KOPT-K1 (cell line): ENCODE measurements at regions not wholly inside any gene's neighbourhood (a gene's known extent, or its start where the extent isn't known, plus 50 kb on each side); places are given as distances from the start of the nearest gene placed in this dataset.
"Not testable (repeated sequence)": the region's sequence is repeated elsewhere in the genome, so short reads cannot be mapped to it uniquely, and the experiment has no call there.

Source experiments
- H3K27ac ChIP-seq: fragments of 200-600 bp; sonication (generic); 2 replicates; pipeline ENCODE4 v1.5.1; 2016; ENCODE audit warnings: antibody characterized with exemption, mild to moderate bottlenecking, low read depth, low read length; ENCODE audit not compliant: poor library complexity, severe bottlenecking
- H3K36me3 ChIP-seq: fragments of 200-600 bp; sonication (generic); 2 replicates; pipeline ENCODE4 v1.5.1; 2017; ENCODE audit warnings: antibody characterized with exemption, mild to moderate bottlenecking, low read length, moderate library complexity; ENCODE audit not compliant: insufficient read depth
- H3K9me3 ChIP-seq: fragments of 200-600 bp; sonication (generic); 2 replicates; pipeline ENCODE4 v1.5.1; 2017; ENCODE audit warnings: antibody characterized with exemption, low read length, mild to moderate bottlenecking; ENCODE audit not compliant: insufficient read depth, poor library complexity, severe bottlenecking

DNA sequence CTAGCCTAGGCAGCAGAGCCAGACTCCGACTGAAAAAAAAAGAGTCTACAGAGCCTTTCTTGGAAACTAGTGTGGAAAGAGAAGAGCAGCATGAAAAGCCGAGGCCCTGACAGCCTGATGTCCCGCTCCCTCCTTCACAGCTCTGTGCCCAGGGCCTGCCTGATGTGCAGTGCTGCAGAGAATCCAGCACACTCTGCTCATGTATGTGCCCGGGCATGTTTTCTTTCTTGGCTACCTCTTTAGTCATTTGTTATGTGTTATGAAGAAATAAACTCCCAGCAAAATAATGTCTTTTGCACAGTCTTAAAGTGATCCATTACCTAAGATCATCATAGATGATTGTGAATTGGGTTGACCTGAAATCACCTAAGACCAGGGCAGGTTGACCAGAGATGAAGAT, 78.1 kb upstream of the EZR start:
- H3K27ac ChIP-seq: no peak overlapping the region
- no peaks in the 10 kb centered on the region for H3K36me3 ChIP-seq

DNA sequence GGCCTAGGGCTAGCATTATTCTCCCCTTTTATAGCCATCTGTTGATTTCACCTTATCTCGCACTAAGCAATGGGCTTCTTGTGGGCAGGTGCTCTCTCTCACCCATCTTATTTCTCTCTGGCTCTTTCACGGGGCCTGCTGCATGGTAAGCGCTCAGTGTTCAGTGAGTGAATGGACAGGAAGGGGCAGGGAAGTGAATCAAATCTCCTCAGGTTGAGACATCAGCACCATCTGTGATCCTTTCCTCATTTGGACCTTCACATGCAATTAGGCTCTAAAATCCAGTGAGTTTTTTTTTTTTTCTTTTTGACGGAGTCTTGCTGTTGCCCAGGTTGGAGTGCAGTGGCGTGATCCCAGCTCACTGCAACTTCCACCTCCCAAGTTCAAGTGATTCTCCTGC, 76.5 kb upstream of the EZR start:
- no peaks in the 10 kb centered on the region for H3K36me3 ChIP-seq
- no peak overlapping the region for H3K27ac ChIP-seq
- no peaks in the 10 kb centered on the region for H3K9me3 ChIP-seq

More for the DNA sequence above, 78.1 kb upstream of the EZR start:
- H3K9me3 ChIP-seq: no peaks in the 10 kb centered on the region

DNA sequence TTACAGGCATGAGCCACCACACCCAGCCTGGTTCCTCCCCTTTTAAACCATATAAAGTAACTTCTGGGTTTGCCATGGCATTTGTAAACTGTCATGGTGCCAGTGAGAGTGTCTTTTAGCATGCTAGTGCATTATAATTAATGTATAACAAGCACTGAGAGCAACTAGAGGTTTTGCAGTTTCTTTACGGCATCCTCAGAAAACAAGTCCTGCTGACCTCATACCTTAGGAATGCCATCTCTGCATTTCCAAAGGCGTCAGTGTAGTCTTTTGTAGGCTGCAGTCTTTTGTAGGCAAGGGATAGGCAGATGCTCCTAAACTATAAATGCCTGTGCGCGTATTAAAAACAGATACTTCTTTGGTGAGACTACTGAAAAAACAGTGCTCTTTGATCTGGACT, 75.0 kb upstream of the EZR start:
- Histone ChIP-seq H3K27ac (no peak overlapping the region), H3K9me3 (no peaks in the 10 kb centered on the region), H3K36me3 (no peaks in the 10 kb centered on the region)

DNA sequence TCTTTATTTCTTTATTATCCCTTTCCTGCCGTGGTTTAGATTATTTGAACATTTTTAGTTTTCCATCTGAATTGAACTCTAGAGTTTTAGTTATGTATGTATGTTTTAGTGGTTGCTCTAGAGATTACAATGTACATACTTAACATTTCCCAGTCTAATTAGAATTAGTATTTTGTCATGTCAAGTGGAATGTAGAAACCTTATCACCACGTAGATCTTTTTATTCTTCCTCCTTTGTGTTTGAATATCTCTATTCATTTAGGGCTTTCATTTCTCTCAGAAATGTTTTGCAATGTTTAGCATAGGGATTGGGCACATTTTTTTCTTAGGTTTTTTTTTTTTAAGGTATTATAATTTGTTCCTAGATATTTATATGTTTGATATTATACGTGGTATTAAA, 73.1 kb upstream of the EZR start:
- no peaks in the 10 kb centered on the region for H3K36me3 ChIP-seq
- no peaks in the 10 kb centered on the region for H3K9me3 ChIP-seq
- no peak overlapping the region for H3K27ac ChIP-seq

DNA sequence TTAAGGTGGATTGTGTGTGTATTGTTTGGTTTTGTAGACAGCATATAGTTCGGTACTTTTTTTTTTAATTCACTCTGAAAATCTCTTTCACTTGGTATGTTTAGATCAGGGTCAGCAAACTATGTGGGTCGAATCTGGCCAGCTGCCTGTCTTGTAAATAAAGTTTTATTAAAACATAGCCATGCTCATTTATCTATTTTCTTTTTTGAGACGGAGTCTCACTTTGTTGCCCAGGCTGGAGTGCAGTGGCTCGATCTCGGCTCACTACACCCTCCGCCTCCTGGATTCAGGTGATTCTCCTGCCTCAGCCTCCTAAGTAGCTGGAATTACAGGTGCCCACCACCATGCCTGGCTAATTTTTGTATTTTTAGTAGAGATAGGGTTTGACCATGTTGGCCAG, 72.4 kb upstream of the EZR start:
- not testable (repeated sequence) for H3K27ac ChIP-seq, H3K36me3 ChIP-seq, H3K9me3 ChIP-seq

DNA sequence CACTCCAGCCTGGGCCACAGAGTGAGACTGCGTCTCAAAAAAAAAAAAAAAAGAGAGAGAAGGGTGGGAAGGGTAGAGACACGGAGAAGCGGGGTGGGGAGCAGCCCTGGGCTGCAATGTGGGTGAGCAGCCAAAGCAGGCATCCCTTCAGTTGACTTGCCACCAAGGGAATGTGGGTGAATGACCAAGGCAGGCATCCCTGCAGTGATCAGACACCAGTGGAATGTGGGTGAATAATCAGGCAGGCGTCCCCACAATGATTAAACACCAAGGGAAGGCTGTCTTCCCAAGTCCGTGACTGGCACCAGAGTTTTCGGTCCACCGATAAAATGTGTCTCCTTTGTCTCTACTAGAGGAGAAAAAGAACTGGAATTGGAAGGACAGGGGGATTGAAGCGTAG, 69.0 kb upstream of the EZR start:
- not testable (repeated sequence) for H3K9me3 ChIP-seq, H3K36me3 ChIP-seq, H3K27ac ChIP-seq

DNA sequence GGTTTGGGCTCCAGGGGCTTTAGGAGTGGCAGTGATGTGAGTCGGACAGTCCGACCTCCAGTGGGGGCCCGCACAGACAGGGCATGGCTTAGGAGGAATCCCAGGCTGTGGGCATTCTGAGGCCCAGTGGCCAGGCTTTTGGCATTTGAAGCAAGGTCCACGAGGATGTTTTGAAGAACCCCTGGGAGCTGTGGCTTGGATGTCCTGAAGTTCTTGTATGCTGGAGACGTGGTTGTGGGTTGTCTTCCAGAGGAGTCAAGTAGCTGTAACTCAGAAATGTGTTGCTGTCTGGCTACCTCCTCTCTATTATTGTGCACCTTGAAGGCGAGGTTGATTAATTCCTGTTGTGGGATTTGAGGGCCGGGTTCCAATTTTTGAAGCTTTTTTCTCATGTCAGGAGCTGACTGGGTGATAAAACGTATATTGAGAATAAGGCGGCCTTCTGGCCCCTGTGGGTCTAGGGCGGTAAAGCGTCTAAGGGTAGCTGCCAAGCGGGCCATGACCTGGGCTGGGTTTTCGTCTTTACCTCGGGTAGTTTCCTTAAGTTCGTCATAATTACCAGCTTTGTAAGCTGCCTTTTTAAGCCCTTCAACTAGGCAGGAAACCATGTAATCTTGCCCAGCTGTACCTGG, 67.3 kb upstream of the EZR start:
- H3K36me3 ChIP-seq, H3K9me3 ChIP-seq, H3K27ac ChIP-seq: not testable (repeated sequence)

DNA sequence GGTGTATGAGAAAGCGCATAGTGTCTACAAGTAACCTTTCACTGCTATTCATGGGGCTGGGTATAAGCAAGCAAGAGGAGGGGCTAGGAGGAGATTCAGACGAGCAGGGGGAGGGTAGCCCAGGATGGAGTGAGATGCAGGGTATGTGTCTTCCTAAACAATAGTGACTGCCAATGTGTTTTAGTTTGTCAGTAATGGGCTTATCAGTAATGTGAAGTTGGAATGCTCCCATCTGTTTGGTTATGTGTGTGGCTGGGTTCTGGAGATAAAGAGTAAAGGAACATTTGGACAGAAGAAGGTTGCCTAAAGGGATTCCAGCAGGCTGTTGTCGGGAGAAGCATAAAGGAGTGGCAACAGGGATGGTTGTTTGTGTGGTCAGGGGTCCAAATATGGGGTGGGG, 62.7 kb upstream of the EZR start:
- not testable (repeated sequence) for H3K9me3 ChIP-seq, H3K36me3 ChIP-seq, H3K27ac ChIP-seq

DNA sequence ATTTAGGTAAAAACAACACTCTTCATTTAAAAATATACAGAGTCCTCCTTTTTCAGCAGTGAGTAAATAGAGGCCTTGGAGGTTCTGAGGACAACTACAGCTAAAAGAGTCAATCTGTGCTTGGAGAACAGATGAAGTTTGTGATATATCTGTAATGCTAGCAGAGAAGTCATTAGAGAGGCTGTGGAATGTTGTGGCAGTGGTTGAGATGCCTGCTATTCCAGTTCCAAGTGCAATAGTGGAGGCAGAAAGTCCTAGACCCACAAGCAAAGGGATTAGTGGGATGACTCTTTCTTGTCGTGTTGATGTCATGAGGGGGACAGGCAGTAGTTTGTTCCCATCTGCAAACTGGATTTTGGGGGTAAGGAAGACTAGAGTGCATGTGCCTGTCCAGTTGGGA, 62.1 kb upstream of the EZR start:
- not testable (repeated sequence) for H3K27ac ChIP-seq, H3K9me3 ChIP-seq

DNA sequence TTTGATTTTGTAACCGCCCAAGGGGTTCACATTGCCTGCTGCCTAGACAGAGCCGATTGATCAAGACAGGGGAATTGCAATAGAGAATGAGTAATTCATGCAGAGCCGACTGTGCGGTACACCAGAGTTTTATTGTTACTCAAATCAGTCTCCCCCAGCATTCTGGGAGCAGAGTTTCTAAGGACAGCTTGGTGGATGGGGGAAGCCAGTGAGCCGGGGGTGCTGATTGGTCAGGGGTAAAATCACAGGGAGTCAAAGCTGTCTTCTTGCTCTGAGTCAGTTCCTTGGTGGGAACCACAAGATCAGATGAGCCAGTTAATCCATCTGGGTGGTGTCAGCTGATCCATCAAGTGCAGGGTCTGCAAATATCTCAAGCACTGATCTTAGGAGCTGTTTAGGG, 60.0 kb upstream of the EZR start:
- Histone ChIP-seq H3K27ac (no peak overlapping the region), H3K9me3 (peaks cover 7% of the 10 kb centered on the region)

More for the DNA sequence above, 62.1 kb upstream of the EZR start:
- not testable (repeated sequence) for H3K36me3 ChIP-seq

DNA sequence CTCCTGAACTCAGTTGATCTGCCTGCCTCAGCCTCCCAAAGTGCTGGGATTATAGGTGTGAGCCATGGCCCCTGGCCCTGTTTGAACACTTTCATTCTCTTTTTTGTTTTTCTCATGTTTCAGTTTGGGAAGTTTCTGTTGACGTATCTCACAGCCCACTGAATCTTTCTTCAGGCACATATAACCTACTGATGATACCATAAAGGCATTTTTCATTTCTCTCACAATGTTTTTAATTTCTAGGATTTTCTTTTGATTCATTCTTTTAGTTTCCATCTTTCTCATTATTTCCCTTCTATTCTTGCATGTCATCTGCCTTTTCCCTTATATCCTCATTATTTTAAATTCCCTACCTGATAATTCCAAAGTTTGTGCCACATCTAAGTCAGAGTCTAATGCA, 58.5 kb upstream of the EZR start:
- H3K36me3 ChIP-seq: no peaks in the 10 kb centered on the region

More for the DNA sequence above, 60.0 kb upstream of the EZR start:
- no peaks in the 10 kb centered on the region for H3K36me3 ChIP-seq

DNA sequence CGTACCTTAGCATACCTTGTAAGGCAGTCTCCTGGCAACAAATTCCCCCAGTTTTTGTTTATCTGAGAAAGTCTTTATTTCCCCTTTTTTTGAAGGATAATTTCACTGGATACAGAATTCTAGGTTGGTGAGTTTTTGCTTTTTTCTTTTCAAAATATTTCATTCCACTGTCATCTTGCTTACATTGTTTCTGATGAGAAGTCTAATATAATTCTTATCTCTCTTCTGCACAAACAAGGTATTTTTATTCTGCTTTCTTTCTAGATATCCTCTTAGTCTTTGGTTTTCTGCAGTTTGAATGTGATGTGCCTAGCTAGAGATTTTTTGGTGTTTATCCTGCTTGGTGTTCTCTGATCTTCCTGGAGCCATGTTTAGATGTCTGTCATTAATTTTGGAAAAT, 57.7 kb upstream of the EZR start:
- peaks cover 7% of the 10 kb centered on the region for H3K9me3 ChIP-seq
- no peaks in the 10 kb centered on the region for H3K36me3 ChIP-seq
- H3K27ac ChIP-seq: no peak overlapping the region

More for the DNA sequence above, 58.5 kb upstream of the EZR start:
- Histone ChIP-seq H3K9me3 (peaks cover 7% of the 10 kb centered on the region), H3K27ac (no peak overlapping the region)

DNA sequence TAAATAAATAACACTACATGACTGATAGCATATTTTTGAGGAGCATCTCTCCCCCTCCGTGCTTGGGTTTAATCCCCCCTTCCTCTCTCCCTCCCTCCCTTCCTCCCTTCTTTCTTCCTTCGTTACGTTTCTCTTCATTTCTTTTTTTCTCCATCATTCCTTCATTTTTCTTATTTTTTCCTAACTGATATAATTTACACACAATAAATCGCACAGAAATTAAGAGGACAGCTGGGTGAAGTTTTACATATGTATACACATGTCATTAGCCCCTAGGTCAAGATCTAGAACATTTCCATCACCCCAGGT, 51.4 kb upstream of the EZR start:
- H3K9me3 ChIP-seq: no peaks in the 10 kb centered on the region
- peak overlapping the region; percentile 84 for H3K27ac ChIP-seq
- H3K36me3 ChIP-seq: no peaks in the 10 kb centered on the region

DNA sequence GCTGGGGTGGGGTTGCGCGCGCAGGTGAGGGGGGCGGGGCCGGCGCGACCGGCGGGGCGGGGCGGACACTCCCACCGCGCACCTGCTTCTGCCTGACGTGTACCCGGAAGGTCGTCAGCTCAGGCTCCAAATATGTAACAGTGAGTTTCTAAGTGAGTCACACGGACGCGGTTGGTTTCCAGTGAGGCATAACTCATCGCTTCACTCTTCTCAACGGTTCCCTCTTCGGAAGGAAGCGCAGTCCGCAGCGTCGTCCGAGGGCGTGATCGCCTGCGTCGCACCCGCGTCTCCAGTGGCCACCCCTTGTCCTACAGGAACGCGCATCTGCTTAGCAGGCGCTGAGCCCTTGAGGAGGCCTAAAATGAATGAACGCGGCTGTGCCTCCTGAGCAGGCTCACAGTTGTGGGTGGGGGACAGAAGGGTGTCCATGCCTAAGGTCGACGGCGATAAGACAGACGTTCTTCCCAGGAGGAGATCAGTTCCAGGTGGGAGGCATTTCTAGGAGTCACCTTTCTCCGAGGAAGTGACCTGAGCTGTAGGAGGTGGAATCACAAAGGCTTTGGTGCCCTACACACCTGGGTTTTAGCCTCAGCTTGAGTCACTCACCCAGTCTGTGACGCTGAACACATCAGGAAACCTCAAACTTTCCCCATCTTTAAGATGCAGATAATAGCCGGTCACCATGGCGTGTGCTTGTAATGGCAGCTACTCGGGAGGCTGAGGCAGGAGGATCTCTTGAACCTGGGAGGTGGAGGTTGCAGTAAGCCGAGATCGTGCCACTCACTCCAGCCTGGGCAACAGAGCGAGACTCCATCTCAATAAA, 50.9 kb upstream of the EZR start:
- H3K9me3 ChIP-seq: no peaks in the 10 kb centered on the region
- H3K27ac ChIP-seq: peak overlapping the region; percentile 84
- H3K36me3 ChIP-seq: no peaks in the 10 kb centered on the region

DNA sequence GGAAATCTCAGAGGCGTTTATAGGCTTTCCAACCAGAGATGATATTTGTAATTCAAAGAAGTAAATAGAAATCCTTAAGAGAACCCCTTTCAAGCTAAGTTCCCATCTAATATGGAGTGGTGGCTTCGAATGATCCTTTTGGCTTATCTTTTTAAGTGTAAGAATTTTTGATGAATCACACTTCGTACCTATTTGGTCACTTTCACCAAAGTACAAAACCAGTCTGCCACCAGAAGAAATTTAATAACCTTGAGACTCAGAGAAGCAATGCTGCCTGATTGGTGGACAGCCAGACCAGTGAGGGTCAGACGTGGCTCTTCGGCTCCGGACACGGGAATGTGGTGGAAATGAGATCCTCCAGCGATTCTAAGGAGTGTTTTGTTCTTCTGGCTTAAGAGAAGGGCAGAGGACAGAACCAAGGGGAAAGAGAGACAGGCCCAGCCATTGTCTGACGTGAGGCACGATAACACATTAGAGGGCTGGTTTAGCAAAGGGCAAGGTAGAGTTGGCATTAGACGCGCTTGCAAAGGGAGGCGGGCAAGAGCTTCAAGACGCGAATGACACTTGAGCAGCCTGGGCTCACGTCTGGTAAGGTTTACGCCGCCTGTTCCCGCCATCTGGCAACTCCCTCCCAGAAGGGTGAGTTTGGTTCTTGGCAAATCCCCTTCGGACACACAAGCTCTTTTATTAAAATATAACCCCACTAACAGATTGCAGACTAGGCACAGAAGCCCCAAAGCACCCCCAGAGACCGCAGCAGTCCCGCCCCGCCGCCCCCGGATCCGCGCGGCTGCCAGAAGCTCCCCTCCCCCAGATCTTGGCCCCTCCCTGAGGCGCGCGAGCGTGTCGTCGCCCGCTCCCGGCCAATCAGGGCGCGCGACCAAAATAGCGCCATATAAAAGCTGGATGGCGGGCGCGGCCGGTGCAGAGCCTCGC, 50.0 kb upstream of the EZR start:
- Histone ChIP-seq H3K36me3 (no peaks in the 10 kb centered on the region), H3K9me3 (no peaks in the 10 kb centered on the region), H3K27ac (peak overlapping the region; percentile 84)
